ENCODE measurements at regions not wholly inside any gene's neighbourhood (a gene's known extent, or its start where the extent isn't known, plus 50 kb on each side); places are given as distances from the start of the nearest gene placed in this dataset.
A peak's percentile ranks its signal among the peaks of the same experiment; 100 is the strongest.
"Not testable (repeated sequence)": the region's sequence is repeated elsewhere in the genome, so short reads cannot be mapped to it uniquely, and the experiment has no call there.

- intact Hi-C loops (cut with DNase I): no loop called here
- DNase-seq (ENCODE audit: low spot score): no peak
Observed at GRCh38 chr10:55989188-55989587, 371.9 kb downstream of the ZWINT start.

- DNase-seq (ENCODE audit: low spot score): no peak
- intact Hi-C loops (cut with DNase I): no loop called here
Observed at GRCh38 chr10:55979203-55979602, 381.9 kb downstream of the ZWINT start.

- DNase-seq (ENCODE audit: low spot score): no peak
- intact Hi-C loops (cut with DNase I): no loop called here
Observed at GRCh38 chr10:55966101-55966500, 395.0 kb downstream of the ZWINT start.

GRCh38 chr10:55943403-55943802 is 417.7 kb downstream of the ZWINT start:
- no peak for DNase-seq (ENCODE audit: low spot score)
- intact Hi-C loops (cut with DNase I): no loop called here

GRCh38 chr10:55929291-55929690 is 431.8 kb downstream of the ZWINT start:
- intact Hi-C loops (cut with DNase I): no loop called here
- DNase-seq (ENCODE audit: low spot score): no peak

GRCh38 chr10:55899472-55900147 is 461.4 kb downstream of the ZWINT start:
- intact Hi-C loops (cut with DNase I); DNase-seq (ENCODE audit: low spot score): not testable (repeated sequence)

- intact Hi-C loops (cut with DNase I): no loop called here
- peak; percentile 64 for DNase-seq (ENCODE audit: low spot score)
Observed at GRCh38 chr10:55897490-55897921, 463.6 kb downstream of the ZWINT start.

- intact Hi-C loops (cut with DNase I): no loop called here
- no peak for DNase-seq (ENCODE audit: low spot score)
Observed at GRCh38 chr10:55892276-55892675, 468.8 kb downstream of the ZWINT start.

- intact Hi-C loops (cut with DNase I): no loop called here
- no peak for DNase-seq (ENCODE audit: low spot score)
Observed at GRCh38 chr10:55881588-55881987, 479.5 kb downstream of the ZWINT start.

GRCh38 chr10:55873485-55873884 is 487.6 kb downstream of the ZWINT start:
- DNase-seq (ENCODE audit: low spot score): no peak

GRCh38 chr10:55870186-55870585 is 490.9 kb downstream of the ZWINT start:
- intact Hi-C loops (cut with DNase I): loop anchor here in 1 of 2 donors (5.0 kb wide), 1 partner anchor 887 kb away; no protein-coding TSS in a partner anchor

More at GRCh38 chr10:55873485-55873884, 487.6 kb downstream of the ZWINT start:
- intact Hi-C loops (cut with DNase I): loop anchor here in 1 of 2 donors (5.0 kb wide), 1 partner anchor 884 kb away; no protein-coding TSS in a partner anchor

GRCh38 chr10:55867848-55868247 is 493.2 kb downstream of the ZWINT start:
- intact Hi-C loops (cut with DNase I): no loop called here
- no peak for DNase-seq (ENCODE audit: low spot score)

More at GRCh38 chr10:55870186-55870585, 490.9 kb downstream of the ZWINT start:
- DNase-seq (ENCODE audit: low spot score): no peak

GRCh38 chr10:55858730-55859129 is 502.3 kb downstream of the ZWINT start:
- intact Hi-C loops (cut with DNase I): no loop called here
- DNase-seq (ENCODE audit: low spot score): no peak

- intact Hi-C loops (cut with DNase I): no loop called here
- DNase-seq (ENCODE audit: low spot score): no peak
Observed at GRCh38 chr10:55852900-55853299, 508.2 kb downstream of the ZWINT start.

GRCh38 chr10:55837273-55837672 is 523.8 kb downstream of the ZWINT start:
- no peak for DNase-seq (ENCODE audit: low spot score)
- intact Hi-C loops (cut with DNase I): no loop called here

- intact Hi-C loops (cut with DNase I): no loop called here
- DNase-seq (ENCODE audit: low spot score): no peak
Observed at GRCh38 chr10:55822096-55822495, 539.0 kb downstream of the ZWINT start.

GRCh38 chr10:55820478-55820877 is 540.6 kb downstream of the ZWINT start:
- DNase-seq (ENCODE audit: low spot score): no peak
- intact Hi-C loops (cut with DNase I): no loop called here

- DNase-seq (ENCODE audit: low spot score): no peak
- intact Hi-C loops (cut with DNase I): no loop called here
Observed at GRCh38 chr10:55820071-55820470, 541.0 kb downstream of the ZWINT start.

GRCh38 chr10:55813451-55814170 is 547.4 kb downstream of the ZWINT start:
- DNase-seq (ENCODE audit: low spot score): no peak
- intact Hi-C loops (cut with DNase I): no loop called here

- DNase-seq (ENCODE audit: low spot score): no peak
- intact Hi-C loops (cut with DNase I): no loop called here
Observed at GRCh38 chr10:55803055-55803454, 558.0 kb downstream of the ZWINT start.

GRCh38 chr10:55801353-55801661 is 559.8 kb downstream of the ZWINT start:
- intact Hi-C loops (cut with DNase I): no loop called here
- DNase-seq (ENCODE audit: low spot score): no peak

Data from posterior vena cava (tissue), 2 donors.